ENCODE measurements at regions not wholly inside any gene's neighbourhood (a gene's known extent, or its start where the extent isn't known, plus 50 kb on each side); places are given as distances from the start of the nearest gene placed in this dataset.

GRCh38 chr15:62988701-62989100, 53.8 kb upstream of the TPM1 start:
- TF ChIP-seq EGR1 (IDR thresholded peaks at IDR 0.05) (no peak), REST (IDR thresholded peaks at IDR 0.05; ENCODE audit: low read depth) (no peak)

- TF ChIP-seq TCF12 (IDR thresholded peaks at IDR 0.05; ENCODE audit: low read depth) = no peak
- no peak for TF ChIP-seq CEBPB (IDR thresholded peaks at IDR 0.05)
- TF ChIP-seq MAX (IDR thresholded peaks at IDR 0.05) = no peak
- no peak for TF ChIP-seq REST (IDR thresholded peaks at IDR 0.05; ENCODE audit: low read depth)
- no peak for TF ChIP-seq TEAD4 (IDR thresholded peaks at IDR 0.05)
- TF ChIP-seq CREB1 (IDR thresholded peaks at IDR 0.05; ENCODE audit: low read depth) = no peak
- no peak for TF ChIP-seq YY1 (IDR thresholded peaks at IDR 0.05; ENCODE audit: low read depth)
- TF ChIP-seq USF1 (IDR thresholded peaks at IDR 0.05) = no peak
Observed at GRCh38 chr15:62989366-62990055, 53.0 kb upstream of the TPM1 start.

GRCh38 chr15:62991698-62992097, 50.8 kb upstream of the TPM1 start:
- TF ChIP-seq REST (IDR thresholded peaks at IDR 0.05; ENCODE audit: low read depth) = no peak
- no peak for TF ChIP-seq TCF12 (IDR thresholded peaks at IDR 0.05; ENCODE audit: low read depth)
- TF ChIP-seq TEAD4 (IDR thresholded peaks at IDR 0.05) = no peak
- no peak for TF ChIP-seq TAF1 (IDR thresholded peaks at IDR 0.05; ENCODE audit: low read depth)
- TF ChIP-seq MAX (IDR thresholded peaks at IDR 0.05) = no peak

- TF ChIP-seq YY1 (IDR thresholded peaks at IDR 0.05; ENCODE audit: low read depth) = no peak
- TF ChIP-seq MAX (IDR thresholded peaks at IDR 0.05) = no peak
- no peak for TF ChIP-seq EP300 (IDR thresholded peaks at IDR 0.05; ENCODE audit: borderline replicate concordance)
- TF ChIP-seq ZBTB7A (IDR thresholded peaks at IDR 0.05; ENCODE audit: low read depth) = no peak
- TF ChIP-seq USF1 (IDR thresholded peaks at IDR 0.05) = no peak
- TF ChIP-seq CEBPB (IDR thresholded peaks at IDR 0.05) = no peak
- no peak for TF ChIP-seq REST (IDR thresholded peaks at IDR 0.05; ENCODE audit: low read depth)
- TF ChIP-seq CREB1 (IDR thresholded peaks at IDR 0.05; ENCODE audit: low read depth) = no peak
- TF ChIP-seq TAF1 (IDR thresholded peaks at IDR 0.05; ENCODE audit: low read depth) = no peak
- no peak for TF ChIP-seq RAD21 (IDR thresholded peaks at IDR 0.05; ENCODE audit: low read depth)
- TF ChIP-seq TEAD4 (IDR thresholded peaks at IDR 0.05) = no peak
- no peak for TF ChIP-seq NFIC (IDR thresholded peaks at IDR 0.05)
Observed at GRCh38 chr15:62992302-62992701, 50.2 kb upstream of the TPM1 start.
